Neutrophil (primary cell): ENCODE measurements at regions not wholly inside any gene's neighbourhood (a gene's known extent, or its start where the extent isn't known, plus 50 kb on each side); places are given as distances from the start of the nearest gene placed in this dataset.

Experiments used
- H3K27ac ChIP-seq: fragments of 200-600 bp; sonication (generic); 2 replicates; pipeline ENCODE4 v1.5.1; 2016; ENCODE audit warnings: mild to moderate bottlenecking, moderate library complexity
- H3K27me3 ChIP-seq: fragments of 200-600 bp; sonication (generic); 2 replicates; pipeline ENCODE4 v1.6.0; 2016; ENCODE audit warnings: mild to moderate bottlenecking
- H3K36me3 ChIP-seq: fragments of 200-600 bp; sonication (generic); 2 replicates; pipeline ENCODE4 v1.5.1; 2017
- H3K4me1 ChIP-seq, 2 experiments: fragments of 200-600 bp in 1 of 2; sonication (generic) in 1 of 2; 1 replicate in 1 of 2; 2 replicates in 1 of 2; pipeline versions ENCODE4 v1.5.1 to v1.6.1; 2013 to 2016; ENCODE audit warnings: low read depth in 1 of 2, low read length in 1 of 2, mild to moderate bottlenecking in 1 of 2, moderate library complexity in 1 of 2; ENCODE audit not compliant: control insufficient read depth in 1 of 2, insufficient read depth in 1 of 2
- H3K4me3 ChIP-seq, 2 experiments: fragments of 200-600 bp in 1 of 2; sonication (generic) in 1 of 2; 1 replicate in 1 of 2; 2 replicates in 1 of 2; pipeline ENCODE4 v1.5.1; 2013 to 2016; ENCODE audit warnings: low read depth in 1 of 2, low read length in 1 of 2, mild to moderate bottlenecking in 1 of 2, moderate library complexity in 1 of 2
- H3K9me3 ChIP-seq: fragments of 200-600 bp; sonication (generic); 2 replicates; pipeline ENCODE4 v1.5.1; 2016
- TF ChIP-seq, protein P1 (sequence below): fragments of 200-600 bp; sonication (generic); IDR thresholded peaks from 2 replicates; pipeline ENCODE4 v1.5.1; 2016; ENCODE audit warnings: antibody characterized with exemption

- no peaks in the 10 kb centered on the region for H3K9me3 ChIP-seq
- H3K27ac ChIP-seq: no peak overlapping the region
- H3K4me3 ChIP-seq: no peak overlapping the region
- H3K27me3 ChIP-seq: no peaks in the 10 kb centered on the region
- H3K4me1 ChIP-seq: no peaks in the 10 kb centered on the region
- H3K36me3 ChIP-seq: no peaks in the 10 kb centered on the region
- TF ChIP-seq, protein P1, sequence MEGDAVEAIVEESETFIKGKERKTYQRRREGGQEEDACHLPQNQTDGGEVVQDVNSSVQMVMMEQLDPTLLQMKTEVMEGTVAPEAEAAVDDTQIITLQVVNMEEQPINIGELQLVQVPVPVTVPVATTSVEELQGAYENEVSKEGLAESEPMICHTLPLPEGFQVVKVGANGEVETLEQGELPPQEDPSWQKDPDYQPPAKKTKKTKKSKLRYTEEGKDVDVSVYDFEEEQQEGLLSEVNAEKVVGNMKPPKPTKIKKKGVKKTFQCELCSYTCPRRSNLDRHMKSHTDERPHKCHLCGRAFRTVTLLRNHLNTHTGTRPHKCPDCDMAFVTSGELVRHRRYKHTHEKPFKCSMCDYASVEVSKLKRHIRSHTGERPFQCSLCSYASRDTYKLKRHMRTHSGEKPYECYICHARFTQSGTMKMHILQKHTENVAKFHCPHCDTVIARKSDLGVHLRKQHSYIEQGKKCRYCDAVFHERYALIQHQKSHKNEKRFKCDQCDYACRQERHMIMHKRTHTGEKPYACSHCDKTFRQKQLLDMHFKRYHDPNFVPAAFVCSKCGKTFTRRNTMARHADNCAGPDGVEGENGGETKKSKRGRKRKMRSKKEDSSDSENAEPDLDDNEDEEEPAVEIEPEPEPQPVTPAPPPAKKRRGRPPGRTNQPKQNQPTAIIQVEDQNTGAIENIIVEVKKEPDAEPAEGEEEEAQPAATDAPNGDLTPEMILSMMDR: no peak
Measured at GRCh38 chr3:7817239-7817638, 684.4 kb upstream of the LMCD1 start.

GRCh38 chr3:7820969-7821368 lies 680.7 kb upstream of the LMCD1 start:
- no peaks in the 10 kb centered on the region for H3K9me3 ChIP-seq
- no peak overlapping the region for H3K4me3 ChIP-seq
- TF ChIP-seq, protein P1: no peak
- no peaks in the 10 kb centered on the region for H3K4me1 ChIP-seq
- no peak overlapping the region for H3K27ac ChIP-seq
- no peaks in the 10 kb centered on the region for H3K27me3 ChIP-seq
- H3K36me3 ChIP-seq: no peaks in the 10 kb centered on the region

- TF ChIP-seq, protein P1: no peak
- Histone ChIP-seq H3K9me3 (no peaks in the 10 kb centered on the region), H3K27me3 (no peaks in the 10 kb centered on the region), H3K4me1 (no peaks in the 10 kb centered on the region), H3K27ac (no peak overlapping the region), H3K4me3 (no peak overlapping the region), H3K36me3 (no peaks in the 10 kb centered on the region)
Measured at GRCh38 chr3:7821858-7822257, 679.8 kb upstream of the LMCD1 start.

DNA sequence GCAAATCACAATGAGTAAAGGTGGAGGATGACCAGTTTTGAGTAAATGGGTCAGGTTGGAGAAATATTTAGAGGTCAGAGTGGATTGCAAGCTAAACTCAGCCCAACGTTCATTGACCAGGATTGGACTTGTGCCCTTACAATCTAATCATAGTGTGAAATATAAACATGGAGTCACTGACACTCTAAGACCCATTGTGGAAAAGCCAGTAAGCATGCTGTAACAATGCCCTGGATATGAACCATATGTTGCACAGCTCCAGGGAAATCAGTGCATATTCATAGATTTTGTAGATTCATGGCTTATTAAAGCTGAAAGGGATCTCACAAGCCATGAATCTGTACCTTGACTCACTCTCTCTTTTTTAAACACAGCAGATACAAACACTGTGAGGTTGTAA lies 660.2 kb upstream of the LMCD1 start:
- H3K4me3 ChIP-seq: no peak overlapping the region
- no peak overlapping the region for H3K27ac ChIP-seq
- no peaks in the 10 kb centered on the region for H3K9me3 ChIP-seq
- no peaks in the 10 kb centered on the region for H3K4me1 ChIP-seq
- H3K27me3 ChIP-seq: no peaks in the 10 kb centered on the region
- no peaks in the 10 kb centered on the region for H3K36me3 ChIP-seq
- TF ChIP-seq, protein P1: no peak

GRCh38 chr3:7843441-7843840 lies 658.2 kb upstream of the LMCD1 start:
- Histone ChIP-seq H3K4me1 (no peaks in the 10 kb centered on the region), H3K4me3 (no peak overlapping the region), H3K27ac (no peak overlapping the region), H3K36me3 (no peaks in the 10 kb centered on the region), H3K27me3 (no peaks in the 10 kb centered on the region), H3K9me3 (no peaks in the 10 kb centered on the region)
- TF ChIP-seq, protein P1: no peak

DNA sequence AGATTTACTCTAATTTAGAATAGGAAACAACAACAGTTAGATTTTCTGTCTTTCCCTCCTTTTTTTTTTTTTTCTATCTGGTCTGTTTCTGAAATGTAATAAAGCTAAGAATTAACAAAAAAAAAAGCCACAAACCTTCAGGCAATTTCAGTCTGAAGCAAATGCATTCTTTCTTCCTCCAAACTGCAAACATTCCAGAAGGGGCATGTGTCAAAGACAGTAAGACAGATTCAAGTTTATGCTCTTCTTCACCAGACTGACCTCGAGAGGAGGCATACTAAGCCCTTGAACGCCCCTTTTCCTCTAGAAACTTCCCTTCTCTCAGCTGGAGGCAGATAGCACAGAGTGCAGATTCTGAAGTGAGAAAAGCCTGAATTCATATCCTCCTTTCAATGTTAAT lies 654.6 kb upstream of the LMCD1 start:
- TF ChIP-seq, protein P1: no peak
- H3K27ac ChIP-seq: no peak overlapping the region
- no peaks in the 10 kb centered on the region for H3K27me3 ChIP-seq
- no peaks in the 10 kb centered on the region for H3K4me1 ChIP-seq
- H3K9me3 ChIP-seq: no peaks in the 10 kb centered on the region
- H3K4me3 ChIP-seq: no peak overlapping the region
- H3K36me3 ChIP-seq: no peaks in the 10 kb centered on the region
